ENCODE measurements at regions not wholly inside any gene's neighbourhood (a gene's known extent, or its start where the extent isn't known, plus 50 kb on each side); places are given as distances from the start of the nearest gene placed in this dataset.

GRCh38 chr15:53230473-53230872 is 440.3 kb upstream of the ONECUT1 start:
- TF ChIP-seq CTCF (IDR thresholded peaks at IDR 0.05) (no peak), POLR2A (IDR thresholded peaks at IDR 0.05) (no peak)
